ENCODE measurements at regions not wholly inside any gene's neighbourhood (a gene's known extent, or its start where the extent isn't known, plus 50 kb on each side); places are given as distances from the start of the nearest gene placed in this dataset.

- TF ChIP-seq POLR2AphosphoS5 (IDR thresholded peaks at IDR 0.05; ENCODE audit: low read depth, low read length) (no peak), CTCF (IDR thresholded peaks at IDR 0.05 in 2 of 3, conservative IDR thresholded peaks at IDR 0.05 in 1 of 3; ENCODE audit: borderline replicate concordance in 1 of 3, insufficient read depth in 1 of 3, low read depth in 2 of 3, low read length in 2 of 3) (no peak), MAX (IDR thresholded peaks at IDR 0.05) (no peak), POLR2A (IDR thresholded peaks at IDR 0.05; ENCODE audit: borderline replicate concordance, extremely low read depth, insufficient read depth, insufficient read length) (no peak), JUND (IDR thresholded peaks at IDR 0.05) (no peak), REST (IDR thresholded peaks at IDR 0.05; ENCODE audit: low read depth) (no peak), EGR1 (IDR thresholded peaks at IDR 0.05; ENCODE audit: low read depth) (no peak), EZH2 (IDR thresholded peaks at IDR 0.05) (no peak)
Measured at GRCh38 chr14:104427131-104427851, 152.3 kb upstream of the C14orf180 start.
